ENCODE measurements at regions not wholly inside any gene's neighbourhood (a gene's known extent, or its start where the extent isn't known, plus 50 kb on each side); places are given as distances from the start of the nearest gene placed in this dataset.

- TF ChIP-seq SMC3 (conservative IDR thresholded peaks at IDR 0.05; ENCODE audit: poor library complexity) = no peak
- TF ChIP-seq RAD21 (conservative IDR thresholded peaks at IDR 0.05) = no peak
- TF ChIP-seq CTCF (IDR thresholded peaks at IDR 0.05; ENCODE audit: poor library complexity, severe bottlenecking) = no peak
- TF ChIP-seq REST (IDR thresholded peaks at IDR 0.05; ENCODE audit: borderline replicate concordance) = no peak
- TF ChIP-seq TAF1 (IDR thresholded peaks at IDR 0.05; ENCODE audit: low read depth) = no peak
- no peak for TF ChIP-seq POLR2AphosphoS5 (IDR thresholded peaks at IDR 0.05)
Measured at GRCh38 chr12:123041042-123041531, 60.6 kb downstream of the ARL6IP4 start.
